Glutamatergic neuron (in vitro differentiated cells): ENCODE measurements at regions not wholly inside any gene's neighbourhood (a gene's known extent, or its start where the extent isn't known, plus 50 kb on each side); places are given as distances from the start of the nearest gene placed in this dataset.

Experiments
- DNase-seq: peaks from one replicate; pipeline ENCODE4 v3.0.0; 2022
- H3K27ac Mint-ChIP-seq: one replicate; pipeline ENCODE4 v1.8.0; 2020; ENCODE audit warnings: mild to moderate bottlenecking, mixed read lengths, inconsistent platforms; ENCODE audit not compliant: unreplicated experiment
- H3K27me3 Mint-ChIP-seq: one replicate; pipeline ENCODE4 v1.8.0; 2020; ENCODE audit warnings: mild to moderate bottlenecking, moderate library complexity, mixed read lengths, inconsistent platforms; ENCODE audit not compliant: unreplicated experiment
- H3K36me3 Mint-ChIP-seq: one replicate; pipeline ENCODE4 v1.8.0; 2020; ENCODE audit warnings: mild to moderate bottlenecking, mixed read lengths, inconsistent platforms; ENCODE audit not compliant: unreplicated experiment
- H3K4me1 Mint-ChIP-seq: one replicate; pipeline ENCODE4 v1.8.0; 2020; ENCODE audit warnings: mild to moderate bottlenecking, low read depth, mixed read lengths, inconsistent platforms; ENCODE audit not compliant: unreplicated experiment
- H3K4me3 Mint-ChIP-seq: one replicate; pipeline ENCODE4 v1.8.0; 2020; ENCODE audit warnings: mild to moderate bottlenecking, mixed read lengths, inconsistent platforms; ENCODE audit not compliant: unreplicated experiment
- H3K9me3 Mint-ChIP-seq: one replicate; pipeline ENCODE4 v1.8.0; 2020; ENCODE audit warnings: mild to moderate bottlenecking, moderate library complexity, mixed read lengths, inconsistent platforms; ENCODE audit not compliant: unreplicated experiment
- TF ChIP-seq, protein P1 (sequence below): fragments of 200-600 bp; sonication (generic); IDR thresholded peaks from one replicate; pipeline ENCODE4 v1.5.0; 2021; ENCODE audit not compliant: partially characterized antibody, unreplicated experiment

DNA sequence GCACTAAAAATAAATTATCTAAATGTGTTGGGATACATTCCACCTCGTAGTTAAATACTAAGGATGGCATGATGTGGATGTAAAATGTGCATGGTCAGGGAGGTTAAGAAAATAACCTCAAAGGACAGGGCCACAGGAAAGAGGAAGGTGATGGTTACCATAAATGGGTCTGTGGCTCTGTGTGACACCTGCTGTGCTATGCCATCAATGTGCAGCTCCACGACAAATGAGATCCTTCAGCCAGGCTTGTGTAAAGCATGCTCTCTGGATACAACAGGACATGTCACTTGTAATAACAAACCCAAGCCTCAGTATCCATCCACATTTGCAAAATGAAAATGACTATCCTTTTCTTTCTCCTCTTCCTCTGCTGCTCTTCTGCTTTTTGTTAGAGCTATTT is 456.7 kb upstream of the RASGRP1 start:
- Mint-ChIP-seq H3K36me3 (no peaks in the 10 kb centered on the region), H3K9me3 (no peaks in the 10 kb centered on the region), H3K27ac (no peak overlapping the region), H3K4me1 (peaks cover 4% of the 10 kb centered on the region), H3K27me3 (no peaks in the 10 kb centered on the region), H3K4me3 (no peak overlapping the region)
- DNase-seq, result no peak
- TF ChIP-seq, protein P1, sequence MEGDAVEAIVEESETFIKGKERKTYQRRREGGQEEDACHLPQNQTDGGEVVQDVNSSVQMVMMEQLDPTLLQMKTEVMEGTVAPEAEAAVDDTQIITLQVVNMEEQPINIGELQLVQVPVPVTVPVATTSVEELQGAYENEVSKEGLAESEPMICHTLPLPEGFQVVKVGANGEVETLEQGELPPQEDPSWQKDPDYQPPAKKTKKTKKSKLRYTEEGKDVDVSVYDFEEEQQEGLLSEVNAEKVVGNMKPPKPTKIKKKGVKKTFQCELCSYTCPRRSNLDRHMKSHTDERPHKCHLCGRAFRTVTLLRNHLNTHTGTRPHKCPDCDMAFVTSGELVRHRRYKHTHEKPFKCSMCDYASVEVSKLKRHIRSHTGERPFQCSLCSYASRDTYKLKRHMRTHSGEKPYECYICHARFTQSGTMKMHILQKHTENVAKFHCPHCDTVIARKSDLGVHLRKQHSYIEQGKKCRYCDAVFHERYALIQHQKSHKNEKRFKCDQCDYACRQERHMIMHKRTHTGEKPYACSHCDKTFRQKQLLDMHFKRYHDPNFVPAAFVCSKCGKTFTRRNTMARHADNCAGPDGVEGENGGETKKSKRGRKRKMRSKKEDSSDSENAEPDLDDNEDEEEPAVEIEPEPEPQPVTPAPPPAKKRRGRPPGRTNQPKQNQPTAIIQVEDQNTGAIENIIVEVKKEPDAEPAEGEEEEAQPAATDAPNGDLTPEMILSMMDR, result no peak

DNA sequence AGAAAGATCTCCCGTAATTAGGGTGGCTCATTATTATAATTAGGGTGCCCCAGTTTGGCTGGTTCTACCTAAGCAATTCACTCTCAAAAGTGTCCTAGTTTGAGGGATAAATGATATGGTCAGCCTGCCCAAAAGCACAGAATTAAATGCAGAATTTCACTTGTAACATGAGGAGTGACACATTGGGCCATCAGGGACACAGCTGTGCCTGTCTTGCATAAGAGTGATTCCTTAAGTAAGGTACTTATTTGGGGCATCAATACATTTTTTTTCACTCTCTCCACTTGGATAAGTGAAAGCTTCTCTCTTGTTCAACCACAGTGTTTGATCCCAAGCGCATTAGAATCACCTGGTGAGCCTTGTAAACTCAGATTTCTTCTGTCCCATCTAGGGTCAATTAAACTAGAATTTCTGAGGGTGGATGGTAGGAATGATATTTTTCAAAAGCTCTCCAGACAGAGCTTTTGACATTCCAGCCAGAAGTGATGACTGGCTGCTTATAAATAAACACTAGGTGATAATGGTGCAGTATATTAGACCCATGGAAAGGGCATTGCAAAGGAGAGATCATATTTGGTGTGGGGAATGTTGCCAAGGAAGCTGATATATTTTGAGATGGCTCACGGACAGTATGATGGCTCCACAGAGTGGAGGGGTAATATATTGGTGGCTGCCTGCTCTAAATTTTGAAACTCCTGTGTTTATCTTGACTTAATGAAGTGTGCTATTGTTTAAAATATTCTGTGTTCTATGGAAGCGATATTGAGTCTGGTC is 458.1 kb upstream of the RASGRP1 start:
- no peak for DNase-seq
- no peaks in the 10 kb centered on the region for H3K27me3 Mint-ChIP-seq
- no peaks in the 10 kb centered on the region for H3K9me3 Mint-ChIP-seq
- H3K4me1 Mint-ChIP-seq, result peaks cover 4% of the 10 kb centered on the region
- no peak overlapping the region for H3K4me3 Mint-ChIP-seq
- H3K36me3 Mint-ChIP-seq, result no peaks in the 10 kb centered on the region
- H3K27ac Mint-ChIP-seq, result no peak overlapping the region
- TF ChIP-seq, protein P1, result no peak

GRCh38 chr15:39025321-39025720 is 460.7 kb upstream of the RASGRP1 start:
- Mint-ChIP-seq H3K36me3 (no peaks in the 10 kb centered on the region), H3K4me3 (no peak overlapping the region), H3K9me3 (no peaks in the 10 kb centered on the region), H3K27me3 (no peaks in the 10 kb centered on the region), H3K4me1 (peaks cover 4% of the 10 kb centered on the region), H3K27ac (no peak overlapping the region)
- no peak for DNase-seq
- TF ChIP-seq, protein P1, result no peak

- H3K36me3 Mint-ChIP-seq, result no peaks in the 10 kb centered on the region
- no peaks in the 10 kb centered on the region for H3K27me3 Mint-ChIP-seq
- no peak for DNase-seq
- no peaks in the 10 kb centered on the region for H3K9me3 Mint-ChIP-seq
- TF ChIP-seq, protein P1, result no peak
- H3K27ac Mint-ChIP-seq, result no peak overlapping the region
- H3K4me1 Mint-ChIP-seq, result peaks cover 4% of the 10 kb centered on the region
- H3K4me3 Mint-ChIP-seq, result no peak overlapping the region
Observed at GRCh38 chr15:39025881-39026280, 461.3 kb upstream of the RASGRP1 start.

DNA sequence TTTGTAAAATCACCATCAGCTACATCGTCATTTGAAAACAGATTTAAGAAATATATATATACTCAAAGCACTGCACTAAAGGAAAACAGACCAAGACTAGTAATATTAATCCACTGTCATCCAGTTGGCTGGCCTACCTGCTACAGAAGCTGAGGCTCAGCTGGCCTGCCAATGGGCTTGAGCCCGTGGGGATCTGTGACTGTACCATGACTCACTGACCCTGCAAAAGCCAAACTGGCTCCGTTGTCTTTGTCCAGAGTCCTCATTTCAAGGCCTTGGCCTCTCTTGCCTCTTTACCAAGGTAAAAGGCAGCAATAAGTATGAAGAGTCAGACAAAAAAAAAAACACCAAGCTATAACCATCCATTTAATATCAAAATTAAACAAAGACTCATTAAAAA is 463.5 kb upstream of the RASGRP1 start:
- Mint-ChIP-seq H3K9me3 (no peaks in the 10 kb centered on the region), H3K27me3 (no peaks in the 10 kb centered on the region), H3K4me3 (no peak overlapping the region), H3K4me1 (no peaks in the 10 kb centered on the region), H3K27ac (no peak overlapping the region), H3K36me3 (no peaks in the 10 kb centered on the region)
- DNase-seq, result no peak
- TF ChIP-seq, protein P1, result no peak
